NT2/D1 (cell line): ENCODE measurements at regions not wholly inside any gene's neighbourhood (a gene's known extent, or its start where the extent isn't known, plus 50 kb on each side); places are given as distances from the start of the nearest gene placed in this dataset.

Experiments used
- DNase-seq: peaks from one replicate; pipeline ENCODE4 v3.0.0-alpha.2; 2011; ENCODE audit warnings: low read depth, low spot score
- H3K27me3 ChIP-seq: 2 replicates; pipeline ENCODE4 v1.6.0; 2011; ENCODE audit warnings: mild to moderate bottlenecking; ENCODE audit not compliant: insufficient read length, insufficient read depth
- H3K36me3 ChIP-seq: 2 replicates; pipeline ENCODE4 v1.6.1; 2011; ENCODE audit warnings: mild to moderate bottlenecking, low read length, mixed read lengths; ENCODE audit not compliant: insufficient read depth, insufficient read length
- H3K4me1 ChIP-seq: 2 replicates; pipeline ENCODE4 v1.5.1; 2011; ENCODE audit not compliant: insufficient read depth, insufficient read length
- H3K4me3 ChIP-seq: 2 replicates; pipeline ENCODE4 v1.5.1; 2011; ENCODE audit warnings: low read depth; ENCODE audit not compliant: insufficient read length
- H3K9ac ChIP-seq: 2 replicates; pipeline ENCODE4 v1.6.0; 2011; ENCODE audit warnings: low read depth; ENCODE audit not compliant: insufficient read length
- H3K9me3 ChIP-seq: 2 replicates; pipeline ENCODE4 v1.5.1; 2011; ENCODE audit warnings: mild to moderate bottlenecking, low read length; ENCODE audit not compliant: insufficient read depth
- SUZ12 ChIP-seq: IDR thresholded peaks from 2 replicates; pipeline ENCODE4 v1.6.1; 2011; ENCODE audit not compliant: insufficient read length, insufficient read depth; ENCODE audit errors: extremely low read depth
- YY1 ChIP-seq: IDR thresholded peaks from 2 replicates; pipeline ENCODE4 v1.6.1; 2011; ENCODE audit not compliant: insufficient read length, insufficient read depth
- ZNF274 ChIP-seq: IDR thresholded peaks from 2 replicates; pipeline ENCODE4 v1.6.1; 2011; ENCODE audit warnings: mild to moderate bottlenecking, low read depth, low read length

GRCh38 chr9:13587571-13587970 lies 308.1 kb upstream of the MPDZ start:
- Histone ChIP-seq H3K9ac (no peak overlapping the region), H3K27me3 (no peaks in the 10 kb centered on the region), H3K9me3 (no peaks in the 10 kb centered on the region), H3K36me3 (no peaks in the 10 kb centered on the region), H3K4me3 (no peak overlapping the region), H3K4me1 (peaks cover 4% of the 10 kb centered on the region)
- no peak for TF ChIP-seq ZNF274
- no peak for TF ChIP-seq SUZ12
- TF ChIP-seq YY1: no peak
- no peak for DNase-seq

DNA sequence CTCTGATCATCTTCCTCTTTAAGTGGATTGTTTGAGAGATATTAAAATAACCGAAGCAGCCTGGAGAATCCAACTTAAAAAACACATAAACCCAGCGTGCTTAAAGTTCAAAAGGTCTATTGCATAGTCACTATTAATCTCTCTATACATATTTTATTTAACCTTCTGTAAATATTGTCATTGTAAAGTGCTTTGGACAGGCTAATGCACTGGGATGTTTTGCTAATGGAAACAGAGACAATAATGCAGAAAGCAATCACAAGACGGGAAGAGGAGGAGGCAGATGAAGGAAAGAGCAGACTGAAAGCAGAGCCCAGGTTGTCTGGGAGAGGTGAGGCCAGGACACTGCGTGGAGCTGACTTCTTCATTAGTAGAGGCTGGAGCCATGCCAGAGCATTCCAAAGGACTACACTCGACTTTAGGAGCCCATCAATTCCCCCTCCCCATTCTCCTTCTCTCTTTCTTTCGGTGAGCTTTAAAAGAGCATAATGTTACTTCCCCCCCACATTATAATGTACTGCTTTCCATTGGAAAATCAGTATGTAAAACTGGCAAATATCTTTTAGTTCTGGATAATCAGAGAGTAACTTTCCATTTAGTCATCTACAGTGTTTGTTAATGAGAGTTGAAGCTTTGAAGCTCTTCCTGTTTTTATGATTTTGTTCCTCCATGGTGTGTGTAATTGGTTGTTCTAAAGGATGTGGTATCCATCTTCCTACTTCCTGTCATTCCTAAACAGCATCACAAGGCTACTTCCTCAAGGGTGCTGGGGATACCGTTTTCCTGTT lies 307.3 kb upstream of the MPDZ start:
- H3K36me3 ChIP-seq: no peaks in the 10 kb centered on the region
- TF ChIP-seq SUZ12: no peak
- TF ChIP-seq ZNF274: no peak
- H3K4me3 ChIP-seq: no peak overlapping the region
- H3K9ac ChIP-seq: no peak overlapping the region
- peaks cover 4% of the 10 kb centered on the region for H3K4me1 ChIP-seq
- DNase-seq: no peak
- H3K9me3 ChIP-seq: no peaks in the 10 kb centered on the region
- no peaks in the 10 kb centered on the region for H3K27me3 ChIP-seq

GRCh38 chr9:13580760-13581159 lies 301.3 kb upstream of the MPDZ start:
- H3K9me3 ChIP-seq: no peaks in the 10 kb centered on the region
- no peak for DNase-seq
- H3K9ac ChIP-seq: no peak overlapping the region
- H3K4me3 ChIP-seq: no peak overlapping the region
- H3K27me3 ChIP-seq: no peaks in the 10 kb centered on the region
- no peaks in the 10 kb centered on the region for H3K36me3 ChIP-seq
- no peak for TF ChIP-seq SUZ12
- TF ChIP-seq ZNF274: no peak
- TF ChIP-seq YY1: no peak
- no peaks in the 10 kb centered on the region for H3K4me1 ChIP-seq

DNA sequence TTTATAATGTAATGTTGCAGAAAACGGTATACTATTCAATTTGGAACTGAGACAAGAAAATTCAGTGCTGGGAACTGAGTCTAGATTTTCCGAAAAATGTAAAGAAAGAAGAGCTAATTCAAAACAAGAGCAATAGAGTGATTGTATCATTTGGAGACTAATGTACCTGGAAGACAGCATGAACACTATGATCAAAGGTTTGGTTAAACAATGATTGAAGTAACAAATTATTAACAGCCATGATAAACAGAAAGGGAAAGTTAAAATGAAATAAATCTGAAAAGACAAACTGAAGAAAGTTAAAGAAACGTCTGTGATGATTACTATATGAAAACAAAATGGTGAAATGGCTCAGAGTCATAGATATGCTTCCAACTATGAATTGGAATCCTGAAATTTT lies 300.6 kb upstream of the MPDZ start:
- DNase-seq: no peak
- H3K4me3 ChIP-seq: no peak overlapping the region
- no peaks in the 10 kb centered on the region for H3K27me3 ChIP-seq

DNA sequence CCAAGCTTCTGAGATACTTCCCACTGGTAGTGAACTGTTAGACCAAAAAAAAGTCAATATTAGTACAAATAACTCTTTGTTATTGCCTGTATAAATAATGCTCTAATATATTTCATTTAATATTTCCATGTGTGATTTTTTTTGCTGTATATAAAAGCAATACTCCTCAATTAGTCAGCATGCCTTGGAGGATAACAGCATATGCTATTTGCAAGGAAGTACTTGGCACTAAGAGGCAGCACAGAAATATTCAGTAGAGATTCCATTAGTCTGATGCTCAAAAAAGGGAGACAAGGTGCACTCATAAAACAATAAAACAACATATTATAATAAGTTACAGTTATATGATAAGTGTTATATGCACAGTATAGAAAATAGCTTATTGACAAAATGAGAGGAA lies 296.6 kb upstream of the MPDZ start:
- no peaks in the 10 kb centered on the region for H3K4me1 ChIP-seq
- H3K9me3 ChIP-seq: no peaks in the 10 kb centered on the region
- no peak overlapping the region for H3K9ac ChIP-seq
- no peaks in the 10 kb centered on the region for H3K36me3 ChIP-seq
- H3K4me3 ChIP-seq: no peak overlapping the region
- no peaks in the 10 kb centered on the region for H3K27me3 ChIP-seq
- no peak for DNase-seq
- TF ChIP-seq ZNF274 (no peak), YY1 (no peak), SUZ12 (no peak)

More for the DNA sequence above, 300.6 kb upstream of the MPDZ start:
- Histone ChIP-seq H3K9ac (no peak overlapping the region), H3K4me1 (no peaks in the 10 kb centered on the region), H3K36me3 (no peaks in the 10 kb centered on the region), H3K9me3 (no peaks in the 10 kb centered on the region)
- TF ChIP-seq SUZ12: no peak
- TF ChIP-seq YY1: no peak
- no peak for TF ChIP-seq ZNF274

GRCh38 chr9:13575558-13575957 lies 296.1 kb upstream of the MPDZ start:
- Histone ChIP-seq H3K9ac (no peak overlapping the region), H3K4me1 (no peaks in the 10 kb centered on the region), H3K4me3 (no peak overlapping the region), H3K9me3 (no peaks in the 10 kb centered on the region), H3K27me3 (no peaks in the 10 kb centered on the region), H3K36me3 (no peaks in the 10 kb centered on the region)
- TF ChIP-seq YY1: no peak
- no peak for TF ChIP-seq ZNF274
- no peak for TF ChIP-seq SUZ12
- no peak for DNase-seq

GRCh38 chr9:13570068-13570974 lies 290.8 kb upstream of the MPDZ start:
- H3K9ac ChIP-seq: no peak overlapping the region
- no peak for DNase-seq
- H3K4me1 ChIP-seq: no peaks in the 10 kb centered on the region
- TF ChIP-seq ZNF274 (no peak), SUZ12 (no peak), YY1 (no peak)
- no peaks in the 10 kb centered on the region for H3K36me3 ChIP-seq
- H3K27me3 ChIP-seq: peaks cover 22% of the 10 kb centered on the region
- no peaks in the 10 kb centered on the region for H3K9me3 ChIP-seq
- no peak overlapping the region for H3K4me3 ChIP-seq
